ENCODE measurements at regions not wholly inside any gene's neighbourhood (a gene's known extent, or its start where the extent isn't known, plus 50 kb on each side); places are given as distances from the start of the nearest gene placed in this dataset.

DNA sequence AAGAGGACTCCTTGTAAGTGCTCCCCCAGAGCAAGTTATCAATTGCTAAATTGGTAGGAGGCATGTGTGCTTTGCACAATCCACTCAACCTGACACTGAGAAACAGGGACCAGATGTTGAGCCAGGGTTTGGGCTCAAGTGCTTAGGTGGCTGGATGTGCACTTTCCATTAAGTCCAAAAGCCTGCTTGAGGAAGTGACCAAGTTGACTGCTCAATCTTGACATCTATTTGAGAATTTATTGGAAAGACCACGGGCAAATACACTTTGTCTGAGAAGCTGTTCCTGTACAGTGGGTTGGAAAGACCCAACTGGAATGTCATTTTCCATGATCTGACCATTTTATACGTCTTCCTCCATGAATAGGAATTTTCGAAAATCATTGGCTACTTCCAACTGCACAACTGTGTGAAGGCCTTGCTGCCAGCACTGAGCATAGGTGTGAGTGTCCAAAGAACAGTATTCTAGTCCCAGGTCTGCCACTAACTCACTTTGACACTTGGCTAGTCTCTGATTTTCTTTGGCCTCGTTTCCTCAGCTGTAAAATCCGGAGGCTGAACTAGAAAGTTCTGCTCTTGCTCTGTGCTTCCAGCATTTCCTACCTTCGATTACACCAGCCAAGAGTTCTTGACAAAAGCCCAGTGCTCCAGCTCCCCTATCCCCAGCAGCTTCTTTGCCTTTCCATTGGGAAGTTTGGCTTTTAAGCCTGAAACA is 186.9 kb upstream of the ECI2 start:
- DNase-seq (ENCODE audit: low spot score in 2 of 2) (no peak), ATAC-seq (ENCODE audit: low read depth) (no peak)
- Mint-ChIP-seq H3K4me1 (peaks cover under 1% of the 10 kb centered on the region), H3K36me3 (no peaks in the 10 kb centered on the region), H3K9me3 (peaks cover 5% of the 10 kb centered on the region), H3K27me3 (peaks cover 6% of the 10 kb centered on the region), H3K27ac (no peak overlapping the region), H3K4me3 (no peak overlapping the region)

- H3K27ac Mint-ChIP-seq, result no peak overlapping the region
- peaks cover 4% of the 10 kb centered on the region for H3K27me3 Mint-ChIP-seq
- no peak for DNase-seq (ENCODE audit: low spot score in 2 of 2)
- no peaks in the 10 kb centered on the region for H3K36me3 Mint-ChIP-seq
- no peaks in the 10 kb centered on the region for H3K9me3 Mint-ChIP-seq
- peaks cover 4% of the 10 kb centered on the region for H3K4me1 Mint-ChIP-seq
- ATAC-seq (ENCODE audit: low read depth), result no peak
- no peak overlapping the region for H3K4me3 Mint-ChIP-seq
Observed at GRCh38 chr6:4320860-4321259, 185.5 kb upstream of the ECI2 start.

DNA sequence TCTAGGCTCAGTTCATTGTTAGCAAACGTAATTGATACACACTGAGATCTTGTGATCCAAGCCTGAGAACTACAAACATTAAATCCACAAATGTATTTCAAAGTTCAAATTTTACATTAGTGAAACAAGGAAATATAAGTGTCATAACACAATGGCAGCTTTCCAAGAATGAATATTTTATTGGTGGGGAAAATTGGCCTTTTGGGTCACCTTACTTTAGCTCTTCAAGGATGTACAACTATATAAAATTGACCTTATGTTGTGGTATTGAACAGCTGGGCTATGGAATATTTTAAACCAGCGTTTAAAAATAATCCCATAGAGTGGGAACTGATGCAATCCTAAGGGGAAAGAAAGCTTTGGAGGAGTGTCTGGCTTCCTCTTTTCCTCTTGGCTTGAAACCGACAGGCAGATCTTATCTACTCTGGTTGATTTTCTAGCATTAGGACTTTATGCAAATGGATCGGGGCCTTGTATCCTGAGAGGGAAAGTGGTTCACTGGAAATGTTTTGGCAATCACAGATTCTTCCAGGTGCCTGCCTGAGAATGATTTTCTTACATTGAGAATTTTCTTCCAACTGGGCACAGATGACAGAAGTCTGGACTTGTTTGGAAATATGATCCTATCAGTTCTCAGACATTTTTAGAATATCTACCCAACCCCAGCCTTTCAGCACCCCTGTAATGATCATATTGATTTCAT is 184.8 kb upstream of the ECI2 start:
- Mint-ChIP-seq H3K27me3 (peaks cover 6% of the 10 kb centered on the region), H3K4me1 (peaks cover 4% of the 10 kb centered on the region), H3K27ac (no peak overlapping the region), H3K9me3 (no peaks in the 10 kb centered on the region), H3K4me3 (no peak overlapping the region), H3K36me3 (no peaks in the 10 kb centered on the region)
- DNase-seq (ENCODE audit: low spot score in 2 of 2) (no peak), ATAC-seq (ENCODE audit: low read depth) (no peak)

DNA sequence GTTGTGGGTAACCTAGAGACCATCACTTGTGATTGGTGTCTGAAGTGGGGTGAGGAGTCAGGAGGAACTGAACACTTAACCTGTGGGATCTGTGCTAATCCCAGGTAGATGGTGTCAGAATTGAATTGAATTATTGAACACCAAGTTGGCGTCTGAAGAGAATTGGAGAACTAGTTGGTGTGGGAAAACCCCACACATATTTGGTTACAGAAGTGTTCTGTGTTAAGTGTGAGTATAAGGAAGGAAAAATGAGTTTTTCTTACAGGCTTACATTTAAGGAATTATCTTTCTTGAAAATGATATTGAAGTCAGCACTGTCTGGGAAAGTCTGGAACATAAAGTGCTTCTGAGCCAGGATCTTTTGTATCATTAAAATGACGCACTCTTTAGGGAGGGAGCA is 182.9 kb upstream of the ECI2 start:
- H3K27ac Mint-ChIP-seq, result no peak overlapping the region
- H3K9me3 Mint-ChIP-seq, result peaks cover 2% of the 10 kb centered on the region
- H3K4me3 Mint-ChIP-seq, result no peak overlapping the region
- peaks cover 4% of the 10 kb centered on the region for H3K27me3 Mint-ChIP-seq
- no peaks in the 10 kb centered on the region for H3K36me3 Mint-ChIP-seq
- ATAC-seq (ENCODE audit: low read depth) (no peak), DNase-seq (ENCODE audit: low spot score in 2 of 2) (no peak)
- H3K4me1 Mint-ChIP-seq, result peaks cover 4% of the 10 kb centered on the region

GRCh38 chr6:4316867-4317400 is 181.6 kb upstream of the ECI2 start:
- Mint-ChIP-seq H3K4me3 (no peak overlapping the region), H3K27me3 (peaks cover 4% of the 10 kb centered on the region), H3K9me3 (peaks cover 6% of the 10 kb centered on the region), H3K27ac (no peak overlapping the region), H3K36me3 (no peaks in the 10 kb centered on the region), H3K4me1 (peaks cover 4% of the 10 kb centered on the region)
- ATAC-seq (ENCODE audit: low read depth) (peak; percentile 52), DNase-seq (ENCODE audit: low spot score in 2 of 2) (no peak)

DNA sequence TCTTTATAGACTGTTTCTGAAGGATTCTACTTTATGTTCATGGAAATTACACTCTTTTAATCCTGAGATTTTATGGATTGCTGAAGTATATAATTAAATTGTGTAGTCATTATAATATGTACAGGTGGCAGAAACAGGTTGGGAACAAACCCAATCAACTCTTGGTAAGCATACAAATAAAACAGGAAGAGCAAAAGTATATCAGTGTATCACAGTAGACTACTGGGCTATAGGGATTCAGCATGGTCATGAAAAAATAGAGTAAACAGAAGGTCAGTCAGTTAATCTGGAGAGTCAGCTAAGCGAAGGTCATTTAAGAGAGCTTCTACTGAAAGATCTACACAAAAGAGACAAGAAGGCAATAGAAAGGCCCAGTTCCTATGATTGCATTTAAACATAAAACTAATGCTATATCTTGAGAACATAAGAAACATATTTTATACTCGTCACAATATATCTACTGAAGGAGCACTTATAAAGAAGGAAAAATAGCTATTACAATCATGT is 178.9 kb upstream of the ECI2 start:
- no peak for ATAC-seq (ENCODE audit: low read depth)
- H3K27ac Mint-ChIP-seq, result no peak overlapping the region
- no peaks in the 10 kb centered on the region for H3K36me3 Mint-ChIP-seq

GRCh38 chr6:4313044-4313686 is 177.8 kb upstream of the ECI2 start:
- ATAC-seq (ENCODE audit: low read depth) (no peak), DNase-seq (ENCODE audit: low spot score in 2 of 2) (no peak)
- Mint-ChIP-seq H3K36me3 (no peaks in the 10 kb centered on the region), H3K4me1 (peaks cover 4% of the 10 kb centered on the region), H3K27ac (no peak overlapping the region), H3K4me3 (no peak overlapping the region), H3K9me3 (peaks cover 14% of the 10 kb centered on the region), H3K27me3 (peaks cover 8% of the 10 kb centered on the region)

More for the DNA sequence above, 178.9 kb upstream of the ECI2 start:
- H3K4me1 Mint-ChIP-seq, result peaks cover 4% of the 10 kb centered on the region
- peaks cover 14% of the 10 kb centered on the region for H3K9me3 Mint-ChIP-seq
- no peak for DNase-seq (ENCODE audit: low spot score in 2 of 2)
- peaks cover 8% of the 10 kb centered on the region for H3K27me3 Mint-ChIP-seq
- no peak overlapping the region for H3K4me3 Mint-ChIP-seq

DNA sequence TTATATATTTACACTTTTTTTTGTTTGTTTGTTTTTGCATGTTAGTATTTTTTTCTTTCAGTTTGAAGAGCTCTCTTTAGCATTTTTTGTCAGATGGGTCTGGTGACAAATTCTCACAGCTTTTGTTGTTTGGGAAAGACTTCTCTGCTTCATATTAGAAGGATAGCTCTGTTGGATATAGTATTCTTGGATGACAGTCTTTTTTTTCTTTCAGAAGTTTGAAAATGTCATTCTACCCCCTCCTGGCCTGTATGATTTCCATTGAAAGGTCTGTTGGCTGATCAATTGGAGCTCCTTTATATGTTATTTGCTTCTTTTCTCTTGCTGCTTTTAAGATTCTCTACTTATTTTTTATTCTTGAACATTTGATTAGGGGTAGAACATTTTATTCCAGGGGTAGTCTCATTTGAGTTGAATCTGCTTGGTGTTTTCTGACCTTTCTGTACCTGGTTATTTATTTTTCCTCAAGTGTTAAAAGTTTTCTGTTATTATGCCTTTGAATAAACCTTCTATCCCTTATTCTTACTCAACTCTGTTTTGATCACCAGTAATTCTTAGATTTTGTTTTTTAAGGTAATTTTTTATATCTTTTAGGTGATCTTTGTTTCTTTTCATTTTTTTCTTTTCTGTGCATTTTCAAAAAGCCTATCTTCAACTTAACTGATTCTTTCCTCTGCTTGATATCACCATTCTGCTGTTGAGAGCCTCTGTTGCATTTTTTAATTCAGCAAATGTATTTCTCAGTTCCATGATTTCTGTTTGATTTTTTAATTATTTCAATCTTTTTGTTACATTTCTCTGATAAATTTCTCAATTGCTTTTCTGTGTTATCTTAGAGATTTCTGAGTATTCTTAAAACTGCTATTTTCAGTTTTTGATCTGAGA is 176.8 kb upstream of the ECI2 start:
- H3K4me1 Mint-ChIP-seq, result peaks cover 3% of the 10 kb centered on the region
- H3K36me3 Mint-ChIP-seq, result no peaks in the 10 kb centered on the region
- H3K4me3 Mint-ChIP-seq, result no peak overlapping the region
- no peak for DNase-seq (ENCODE audit: low spot score in 2 of 2)
- H3K27me3 Mint-ChIP-seq, result peaks cover 10% of the 10 kb centered on the region
- peaks cover 14% of the 10 kb centered on the region for H3K9me3 Mint-ChIP-seq
- ATAC-seq (ENCODE audit: low read depth), result no peak
- no peak overlapping the region for H3K27ac Mint-ChIP-seq

DNA sequence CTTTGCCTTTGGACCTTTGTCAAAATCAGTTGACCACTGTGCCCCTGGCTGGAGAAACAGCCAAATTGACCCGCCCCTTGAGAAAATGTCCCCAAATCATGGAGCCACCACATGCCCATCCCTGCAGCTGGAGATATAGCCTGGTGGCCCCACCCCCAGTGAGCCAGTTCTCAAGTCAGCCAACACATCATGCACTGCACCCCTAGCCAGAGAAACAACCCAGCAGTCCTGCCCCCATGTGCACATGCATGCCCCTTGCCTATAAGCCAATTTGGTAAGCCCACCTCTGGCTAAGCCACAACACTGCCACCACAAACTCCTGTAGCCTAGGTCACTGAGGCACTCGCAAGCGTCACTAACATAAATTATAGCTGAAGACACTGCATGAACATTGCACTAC is 174.2 kb upstream of the ECI2 start:
- Mint-ChIP-seq H3K36me3 (no peaks in the 10 kb centered on the region), H3K4me1 (no peaks in the 10 kb centered on the region), H3K27ac (no peak overlapping the region), H3K4me3 (no peak overlapping the region), H3K9me3 (peaks cover 14% of the 10 kb centered on the region), H3K27me3 (peaks cover 15% of the 10 kb centered on the region)
- DNase-seq (ENCODE audit: low spot score in 2 of 2) (no peak), ATAC-seq (ENCODE audit: low read depth) (no peak)

GRCh38 chr6:4308364-4308763 is 173.0 kb upstream of the ECI2 start:
- H3K27ac Mint-ChIP-seq, result no peak overlapping the region
- no peaks in the 10 kb centered on the region for H3K4me1 Mint-ChIP-seq
- H3K27me3 Mint-ChIP-seq, result peaks cover 17% of the 10 kb centered on the region
- DNase-seq (ENCODE audit: low spot score in 2 of 2), result no peak
- no peak for ATAC-seq (ENCODE audit: low read depth)
- no peaks in the 10 kb centered on the region for H3K36me3 Mint-ChIP-seq
- H3K4me3 Mint-ChIP-seq, result no peak overlapping the region
- peaks cover 13% of the 10 kb centered on the region for H3K9me3 Mint-ChIP-seq

GRCh38 chr6:4304927-4305455 is 169.6 kb upstream of the ECI2 start:
- ATAC-seq (ENCODE audit: low read depth) (no peak), DNase-seq (ENCODE audit: low spot score in 2 of 2) (no peak)
- Mint-ChIP-seq H3K27ac (no peak overlapping the region), H3K9me3 (peaks cover 5% of the 10 kb centered on the region), H3K27me3 (peaks cover 18% of the 10 kb centered on the region), H3K4me1 (no peaks in the 10 kb centered on the region), H3K4me3 (no peak overlapping the region), H3K36me3 (no peaks in the 10 kb centered on the region)

- no peaks in the 10 kb centered on the region for H3K36me3 Mint-ChIP-seq
- DNase-seq (ENCODE audit: low spot score in 2 of 2) (no peak), ATAC-seq (ENCODE audit: low read depth) (no peak)
- H3K4me1 Mint-ChIP-seq, result no peaks in the 10 kb centered on the region
- peaks cover 18% of the 10 kb centered on the region for H3K27me3 Mint-ChIP-seq
- H3K27ac Mint-ChIP-seq, result no peak overlapping the region
- no peak overlapping the region for H3K4me3 Mint-ChIP-seq
- peaks cover 2% of the 10 kb centered on the region for H3K9me3 Mint-ChIP-seq
Observed at GRCh38 chr6:4303638-4304037, 168.3 kb upstream of the ECI2 start.

GRCh38 chr6:4302524-4302923 is 167.1 kb upstream of the ECI2 start:
- H3K27me3 Mint-ChIP-seq, result peaks cover 16% of the 10 kb centered on the region
- DNase-seq (ENCODE audit: low spot score in 2 of 2) (no peak), ATAC-seq (ENCODE audit: low read depth) (no peak)
- H3K4me3 Mint-ChIP-seq, result no peak overlapping the region
- H3K36me3 Mint-ChIP-seq, result no peaks in the 10 kb centered on the region
- H3K4me1 Mint-ChIP-seq, result no peaks in the 10 kb centered on the region
- H3K9me3 Mint-ChIP-seq, result peaks cover 3% of the 10 kb centered on the region
- no peak overlapping the region for H3K27ac Mint-ChIP-seq
